HG03469 (cell line): ENCODE measurements at regions not wholly inside any gene's neighbourhood (a gene's known extent, or its start where the extent isn't known, plus 50 kb on each side); places are given as distances from the start of the nearest gene placed in this dataset.
"Not testable (repeated sequence)": the region's sequence is repeated elsewhere in the genome, so short reads cannot be mapped to it uniquely, and the experiment has no call there.

Source experiments
- ATAC-seq: cut with Tn5 transposase; IDR thresholded peaks from one replicate; pipeline ENCODE4 v1.9.1; 2021; ENCODE audit warnings: mild to moderate bottlenecking, moderate library complexity, moderate number of reproducible peaks; ENCODE audit not compliant: unreplicated experiment

- no peak for ATAC-seq
These were observed 103.0 kb upstream of the HES1 start for GRCh38 chr3:194032828-194033435.

- ATAC-seq, result no peak
These were observed 101.3 kb upstream of the HES1 start for GRCh38 chr3:194034346-194035336.

GRCh38 chr3:194035406-194036138 is 100.4 kb upstream of the HES1 start:
- ATAC-seq, result no peak

GRCh38 chr3:194036842-194037241 is 99.1 kb upstream of the HES1 start:
- ATAC-seq, result no peak

GRCh38 chr3:194038346-194038745 is 97.6 kb upstream of the HES1 start:
- not testable (repeated sequence) for ATAC-seq

GRCh38 chr3:194038960-194039359 is 97.0 kb upstream of the HES1 start:
- no peak for ATAC-seq

GRCh38 chr3:194040516-194041273 is 95.3 kb upstream of the HES1 start:
- ATAC-seq, result no peak

- no peak for ATAC-seq
These were observed 93.0 kb upstream of the HES1 start for GRCh38 chr3:194042927-194043326.

- ATAC-seq, result no peak
These were observed 92.4 kb upstream of the HES1 start for GRCh38 chr3:194043516-194043915.

- peak; percentile 82 for ATAC-seq
These were observed 90.7 kb upstream of the HES1 start for GRCh38 chr3:194045289-194045688.

- no peak for ATAC-seq
These were observed 90.0 kb upstream of the HES1 start for GRCh38 chr3:194045919-194046318.

GRCh38 chr3:194046531-194046930 is 89.4 kb upstream of the HES1 start:
- ATAC-seq, result no peak

GRCh38 chr3:194046995-194047645 is 88.8 kb upstream of the HES1 start:
- no peak for ATAC-seq

- no peak for ATAC-seq
These were observed 86.6 kb upstream of the HES1 start for GRCh38 chr3:194049394-194049793.

- ATAC-seq, result no peak
These were observed 85.1 kb upstream of the HES1 start for GRCh38 chr3:194050782-194051320.

GRCh38 chr3:194051366-194052149 is 84.4 kb upstream of the HES1 start:
- ATAC-seq, result no peak

GRCh38 chr3:194053136-194053535 is 82.8 kb upstream of the HES1 start:
- ATAC-seq, result no peak

- ATAC-seq, result no peak
These were observed 81.9 kb upstream of the HES1 start for GRCh38 chr3:194054016-194054415.

GRCh38 chr3:194054540-194054939 is 81.4 kb upstream of the HES1 start:
- ATAC-seq, result no peak
